Osteoblast (primary cell): ENCODE measurements at regions not wholly inside any gene's neighbourhood (a gene's known extent, or its start where the extent isn't known, plus 50 kb on each side); places are given as distances from the start of the nearest gene placed in this dataset.

Experiments
- DNase-seq: peaks from one replicate; pipeline ENCODE4 v3.0.0; 2011; ENCODE audit warnings: low spot score, mixed read lengths; ENCODE audit not compliant: insufficient read length; ENCODE audit errors: missing footprints
- H2AFZ ChIP-seq: 2 replicates; pipeline ENCODE4 v1.6.0; 2011; ENCODE audit warnings: mild to moderate bottlenecking, low read length
- H3K27ac ChIP-seq: 2 replicates; pipeline ENCODE4 v1.5.1; 2011; ENCODE audit warnings: mild to moderate bottlenecking, low read depth, low read length, moderate library complexity
- H3K27me3 ChIP-seq: 2 replicates; pipeline ENCODE4 v1.6.0; 2012; ENCODE audit warnings: mild to moderate bottlenecking, control low read depth, inconsistent platforms, low read length, moderate library complexity; ENCODE audit not compliant: insufficient read depth
- H3K36me3 ChIP-seq: 2 replicates; pipeline ENCODE4 v1.5.1; 2011; ENCODE audit warnings: mild to moderate bottlenecking, low read length, control low read depth, moderate library complexity; ENCODE audit not compliant: insufficient read depth
- H3K4me1 ChIP-seq: 2 replicates; pipeline ENCODE4 v1.5.1; 2011; ENCODE audit warnings: mild to moderate bottlenecking, low read length, control low read depth, moderate library complexity; ENCODE audit not compliant: insufficient read depth
- H3K4me2 ChIP-seq: 2 replicates; pipeline ENCODE4 v1.6.0; 2011; ENCODE audit warnings: mild to moderate bottlenecking, low read length; ENCODE audit not compliant: insufficient read depth
- H3K4me3 ChIP-seq: fragments of 200-600 bp; sonication (generic); 3 replicates; pipeline ENCODE4 v1.5.1; 2012; ENCODE audit warnings: mild to moderate bottlenecking, low read length, inconsistent platforms; ENCODE audit not compliant: insufficient read depth
- H3K79me2 ChIP-seq: 2 replicates; pipeline ENCODE4 v1.6.0; 2012; ENCODE audit warnings: mild to moderate bottlenecking, low read length, control low read depth, inconsistent platforms; ENCODE audit not compliant: insufficient read depth
- H3K9me3 ChIP-seq: 2 replicates; pipeline ENCODE4 v1.5.1; 2011; ENCODE audit warnings: low read depth, low read length, control low read depth
- H4K20me1 ChIP-seq: 2 replicates; pipeline ENCODE4 v1.6.0; 2012; ENCODE audit warnings: mild to moderate bottlenecking, low read length, control low read depth; ENCODE audit not compliant: insufficient read depth
- TF ChIP-seq, protein P1 (sequence below): IDR thresholded peaks from 2 replicates; pipeline ENCODE4 v1.5.1; 2011; ENCODE audit warnings: mild to moderate bottlenecking, low read depth, low read length, moderate library complexity; ENCODE audit errors: extremely low read depth

DNA sequence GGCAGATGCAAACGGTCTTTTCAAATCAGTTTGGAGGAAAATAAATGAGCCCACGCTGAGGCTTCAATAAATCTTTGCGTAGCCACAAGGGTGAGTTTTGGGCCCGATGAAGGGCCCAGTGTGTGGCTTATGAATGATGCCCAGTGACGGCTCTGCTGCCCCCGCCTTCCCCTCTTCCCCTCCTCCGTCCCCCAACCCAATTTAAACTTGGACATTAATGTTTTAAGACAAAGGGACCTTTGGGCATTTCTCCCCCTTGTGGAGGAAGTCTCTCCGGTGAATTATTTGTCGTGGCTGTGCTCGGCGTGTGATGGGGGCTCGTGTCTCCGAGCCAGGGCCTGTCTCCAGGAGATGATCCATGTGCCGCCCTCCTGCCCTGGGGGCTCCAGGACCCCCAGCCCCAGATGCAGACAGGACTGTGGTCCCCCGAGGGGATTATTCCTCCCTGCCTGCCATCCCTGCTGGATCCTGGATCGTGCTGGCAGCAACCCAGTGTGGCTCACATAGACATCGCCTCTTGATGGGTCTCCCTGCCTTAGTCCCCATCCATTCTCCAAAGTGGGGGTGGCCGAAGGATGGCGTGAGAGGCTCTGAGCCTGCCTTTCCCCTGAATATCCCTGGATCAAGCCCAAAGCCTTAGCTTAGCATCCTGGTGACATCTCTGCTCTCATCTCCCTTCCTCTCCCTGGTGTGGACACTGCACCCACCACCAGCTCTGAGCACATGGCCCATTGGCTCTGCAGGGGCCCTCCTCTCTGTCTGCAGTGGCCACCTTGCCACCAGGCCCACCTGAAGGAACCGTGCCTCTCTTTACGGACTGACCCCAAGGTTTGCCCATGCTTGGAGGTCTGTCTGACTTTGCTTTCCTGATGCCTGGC lies 56.4 kb downstream of the SMIM38 start:
- peak overlapping the region; percentile 10 for H3K4me3 ChIP-seq
- peak overlapping the region; percentile 50 for H3K4me2 ChIP-seq
- peak overlapping the region; percentile 22 for H2AFZ ChIP-seq
- H3K36me3 ChIP-seq = no peaks in the 10 kb centered on the region
- H3K4me1 ChIP-seq = peaks cover 4% of the 10 kb centered on the region
- DNase-seq = peak; percentile 75
- H3K27me3 ChIP-seq = peaks cover 32% of the 10 kb centered on the region
- H3K79me2 ChIP-seq = no peaks in the 10 kb centered on the region
- H3K27ac ChIP-seq = no peak overlapping the region
- TF ChIP-seq, protein P1, sequence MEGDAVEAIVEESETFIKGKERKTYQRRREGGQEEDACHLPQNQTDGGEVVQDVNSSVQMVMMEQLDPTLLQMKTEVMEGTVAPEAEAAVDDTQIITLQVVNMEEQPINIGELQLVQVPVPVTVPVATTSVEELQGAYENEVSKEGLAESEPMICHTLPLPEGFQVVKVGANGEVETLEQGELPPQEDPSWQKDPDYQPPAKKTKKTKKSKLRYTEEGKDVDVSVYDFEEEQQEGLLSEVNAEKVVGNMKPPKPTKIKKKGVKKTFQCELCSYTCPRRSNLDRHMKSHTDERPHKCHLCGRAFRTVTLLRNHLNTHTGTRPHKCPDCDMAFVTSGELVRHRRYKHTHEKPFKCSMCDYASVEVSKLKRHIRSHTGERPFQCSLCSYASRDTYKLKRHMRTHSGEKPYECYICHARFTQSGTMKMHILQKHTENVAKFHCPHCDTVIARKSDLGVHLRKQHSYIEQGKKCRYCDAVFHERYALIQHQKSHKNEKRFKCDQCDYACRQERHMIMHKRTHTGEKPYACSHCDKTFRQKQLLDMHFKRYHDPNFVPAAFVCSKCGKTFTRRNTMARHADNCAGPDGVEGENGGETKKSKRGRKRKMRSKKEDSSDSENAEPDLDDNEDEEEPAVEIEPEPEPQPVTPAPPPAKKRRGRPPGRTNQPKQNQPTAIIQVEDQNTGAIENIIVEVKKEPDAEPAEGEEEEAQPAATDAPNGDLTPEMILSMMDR = peak; percentile 38
- no peaks in the 10 kb centered on the region for H4K20me1 ChIP-seq
- H3K9me3 ChIP-seq = no peaks in the 10 kb centered on the region

DNA sequence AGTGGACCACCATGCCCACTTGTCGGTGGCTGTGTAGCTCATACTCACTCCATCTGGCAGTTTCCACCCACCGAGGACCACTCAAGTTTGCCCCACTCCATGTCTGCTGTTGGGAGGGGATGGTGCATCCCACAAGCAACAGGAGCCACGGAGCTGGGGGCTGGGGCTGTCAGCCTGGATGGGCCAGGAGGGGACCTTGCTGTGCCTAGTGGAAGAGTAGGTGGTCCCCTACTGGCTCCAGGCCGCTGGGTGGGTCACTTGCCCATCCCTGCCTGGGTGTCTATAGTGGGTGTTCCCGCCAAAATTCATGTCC lies 57.0 kb downstream of the SMIM38 start:
- TF ChIP-seq, protein P1 = no peak
- H4K20me1 ChIP-seq = no peaks in the 10 kb centered on the region
- H3K4me2 ChIP-seq = no peak overlapping the region
- no peaks in the 10 kb centered on the region for H3K36me3 ChIP-seq
- no peak overlapping the region for H3K27ac ChIP-seq
- no peaks in the 10 kb centered on the region for H3K79me2 ChIP-seq
- peaks cover 38% of the 10 kb centered on the region for H3K27me3 ChIP-seq
- no peak for DNase-seq
- H2AFZ ChIP-seq = no peak overlapping the region
- H3K4me1 ChIP-seq = peaks cover 4% of the 10 kb centered on the region
- no peak overlapping the region for H3K4me3 ChIP-seq
- H3K9me3 ChIP-seq = no peaks in the 10 kb centered on the region

DNA sequence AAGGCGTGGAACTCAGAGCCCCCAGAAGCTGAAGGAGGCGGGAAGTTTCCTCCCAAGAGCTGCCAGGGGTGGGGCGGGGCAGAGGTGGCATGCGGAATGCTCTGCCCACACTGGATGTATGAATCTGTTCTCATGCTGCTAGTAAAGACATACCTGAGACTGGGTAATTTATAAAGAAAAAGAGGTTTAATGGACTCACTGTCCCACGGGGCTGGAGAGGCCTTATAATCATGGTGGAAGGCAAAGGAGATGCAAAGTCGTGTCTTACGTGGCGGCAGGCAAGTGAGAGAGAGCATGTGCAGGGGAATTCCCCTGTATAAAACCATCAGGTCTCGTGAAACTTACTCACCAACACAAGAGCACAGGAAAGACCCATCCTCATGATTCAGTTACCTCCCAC lies 57.6 kb downstream of the SMIM38 start:
- TF ChIP-seq, protein P1 = no peak
- Histone ChIP-seq H3K27me3 (peaks cover 44% of the 10 kb centered on the region), H3K27ac (no peak overlapping the region), H2AFZ (no peak overlapping the region), H4K20me1 (no peaks in the 10 kb centered on the region), H3K4me2 (no peak overlapping the region), H3K4me1 (peaks cover 4% of the 10 kb centered on the region), H3K9me3 (no peaks in the 10 kb centered on the region), H3K36me3 (no peaks in the 10 kb centered on the region), H3K4me3 (no peak overlapping the region), H3K79me2 (no peaks in the 10 kb centered on the region)
- DNase-seq = no peak

DNA sequence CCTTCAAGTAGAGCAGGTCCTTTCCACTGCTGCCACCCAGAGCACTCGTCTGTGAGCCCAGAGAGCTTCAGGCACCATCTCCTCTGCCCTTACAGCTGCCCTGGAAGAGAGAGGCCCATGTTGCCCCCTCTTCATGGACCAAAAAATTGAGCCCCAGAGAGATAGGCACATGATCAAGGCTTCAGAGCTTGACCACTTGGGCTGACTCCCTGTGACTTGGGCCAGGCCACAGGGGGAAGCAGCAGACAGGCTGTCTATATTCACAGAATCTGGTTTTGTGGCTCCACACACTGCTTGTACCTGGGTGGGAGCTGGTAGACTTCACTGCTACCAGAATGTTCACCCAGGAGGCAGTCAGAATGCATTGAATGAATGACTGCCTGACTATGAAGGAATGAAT lies 58.2 kb downstream of the SMIM38 start:
- H3K79me2 ChIP-seq = no peaks in the 10 kb centered on the region
- H2AFZ ChIP-seq = no peak overlapping the region
- H3K27ac ChIP-seq = no peak overlapping the region
- H3K4me2 ChIP-seq = no peak overlapping the region
- no peaks in the 10 kb centered on the region for H3K36me3 ChIP-seq
- peaks cover 4% of the 10 kb centered on the region for H3K4me1 ChIP-seq
- no peaks in the 10 kb centered on the region for H3K9me3 ChIP-seq
- H4K20me1 ChIP-seq = no peaks in the 10 kb centered on the region
- no peak for DNase-seq
- H3K4me3 ChIP-seq = no peak overlapping the region
- H3K27me3 ChIP-seq = peaks cover 50% of the 10 kb centered on the region
- TF ChIP-seq, protein P1 = no peak
